H1 (cell line): ENCODE measurements at regions not wholly inside any gene's neighbourhood (a gene's known extent, or its start where the extent isn't known, plus 50 kb on each side); places are given as distances from the start of the nearest gene placed in this dataset.

ENCODE experiments used
- CTCF ChIA-PET: fragments of 300-600 bp; sonication (Branson Sonifier 250); formaldehyde crosslinking; loops from one replicate; lab custom pipeline; 2021; ENCODE audit not compliant: partially characterized antibody; lab: Charles Lee
- POLR2A ChIA-PET: fragments of 300-600 bp; sonication (Branson Sonifier 250); formaldehyde crosslinking; loops from one replicate; lab custom pipeline; 2021; ENCODE audit warnings: inconsistent platforms; ENCODE audit not compliant: partially characterized antibody; lab: Charles Lee
- DNase-seq, 2 experiments: peaks; one replicate each; pipeline versions ENCODE4 v3.0.0 to v3.0.0-alpha.2; 2010 to 2022; ENCODE audit warnings: low spot score in 2 of 2, low read depth in 1 of 2, mixed read lengths in 1 of 2
- FAIRE-seq: peaks from 2 replicates; lab custom pipeline; 2011; peaks lifted over from hg19 to GRCh38; lab: Jason Lieb, UNC
- H2AFZ ChIP-seq: 2 replicates; pipeline ENCODE4 v1.8.1; 2012; ENCODE audit warnings: low read length, inconsistent platforms
- H2AK5ac ChIP-seq: 2 replicates; pipeline ENCODE4 v1.6.1; 2013; ENCODE audit warnings: low read depth, low read length
- H2BK120ac ChIP-seq: replicated peaks from 2 replicates; pipeline ENCODE3; 2013; ENCODE audit warnings: low read depth, low read length, inconsistent platforms
- H2BK12ac ChIP-seq: 2 replicates; pipeline ENCODE4 v1.6.1; 2013; ENCODE audit warnings: low read depth, low read length
- H2BK15ac ChIP-seq: 2 replicates; pipeline ENCODE4 v1.6.1; 2013; ENCODE audit warnings: low read length
- H2BK20ac ChIP-seq: 2 replicates; pipeline ENCODE4 v1.6.1; 2013; ENCODE audit warnings: low read length
- H2BK5ac ChIP-seq: 2 replicates; pipeline ENCODE4 v1.6.1; 2013; ENCODE audit warnings: low read depth, low read length
- H3K14ac ChIP-seq: 2 replicates; pipeline ENCODE4 v1.6.1; 2013; ENCODE audit warnings: inconsistent platforms; ENCODE audit not compliant: insufficient read length
- H3K18ac ChIP-seq: 2 replicates; pipeline ENCODE4 v1.6.1; 2013; ENCODE audit warnings: low read length; ENCODE audit errors: extremely low read depth
- H3K23ac ChIP-seq: 2 replicates; pipeline ENCODE4 v1.6.1; 2013; ENCODE audit warnings: inconsistent platforms; ENCODE audit not compliant: insufficient read length
- H3K23me2 ChIP-seq: 2 replicates; pipeline ENCODE4 v1.6.1; 2013; ENCODE audit warnings: low read depth, low read length
- H3K27ac ChIP-seq: 2 replicates; pipeline ENCODE4 v1.6.1; 2011; ENCODE audit warnings: low read depth, low read length, inconsistent platforms
- H3K27me3 ChIP-seq, 4 experiments: replicated peaks in 1 of 4; 1 replicate in 1 of 4; 2 replicates in 3 of 4; pipeline versions ENCODE4 v1.6.1 to v1.8.1; 2011 to 2013; ENCODE audit warnings: low read length in 3 of 4, mild to moderate bottlenecking in 3 of 4, inconsistent platforms in 2 of 4, mixed read lengths in 2 of 4, moderate library complexity in 1 of 4; ENCODE audit not compliant: control insufficient read depth in 3 of 4, insufficient read depth in 3 of 4; ENCODE audit errors: extremely low read depth in 1 of 4
- H3K36me3 ChIP-seq, 4 experiments: 2 replicates each; pipeline versions ENCODE4 v1.6.1 to v1.8.1; 2011 to 2013; ENCODE audit warnings: mild to moderate bottlenecking in 4 of 4, low read length in 3 of 4, moderate library complexity in 2 of 4, control low read depth in 1 of 4, inconsistent platforms in 1 of 4; ENCODE audit not compliant: insufficient read depth in 4 of 4, control insufficient read depth in 2 of 4
- H3K4ac ChIP-seq: replicated peaks from 2 replicates; pipeline ENCODE3; 2013; ENCODE audit warnings: low read length, low read depth, mixed read lengths, inconsistent platforms; ENCODE audit not compliant: insufficient read length
- H3K4me1 ChIP-seq, 4 experiments: replicated peaks in 1 of 4; 1 replicate in 1 of 4; 2 replicates in 3 of 4; pipeline versions ENCODE4 v1.6.1 to v1.8.1; 2011 to 2013; ENCODE audit warnings: low read length in 3 of 4, inconsistent platforms in 2 of 4, mixed read lengths in 1 of 4; ENCODE audit not compliant: insufficient read depth in 4 of 4, control insufficient read depth in 3 of 4
- H3K4me2 ChIP-seq, 2 experiments: 2 replicates each; pipeline versions ENCODE4 v1.6.1 to v1.8.1; 2011 to 2013; ENCODE audit warnings: low read depth in 2 of 2, low read length in 2 of 2, control low read depth in 1 of 2, inconsistent platforms in 1 of 2, mild to moderate bottlenecking in 1 of 2; ENCODE audit not compliant: insufficient read depth in 1 of 2
- H3K4me3 ChIP-seq, 4 experiments: fragments of 200-600, 300-600 bp in 1 of 4; sonication (generic), shearing (Covaris generic), sonication (Bioruptor Twin) in 1 of 4; 2 replicates each; pipeline versions ENCODE4 v1.5.1 to v1.8.1; 2011 to 2016; ENCODE audit warnings: low read length in 4 of 4, low read depth in 3 of 4, control low read depth in 2 of 4, inconsistent platforms in 2 of 4, mild to moderate bottlenecking in 2 of 4, mixed read lengths in 1 of 4, moderate library complexity in 1 of 4; ENCODE audit not compliant: insufficient read depth in 2 of 4; ENCODE audit errors: extremely low read depth in 1 of 4
- H3K56ac ChIP-seq: replicated peaks from 2 replicates; pipeline ENCODE3; 2013; ENCODE audit warnings: low read depth, mild to moderate bottlenecking, mixed read lengths, low read length, inconsistent platforms; ENCODE audit not compliant: insufficient read length
- H3K79me1 ChIP-seq: 2 replicates; pipeline ENCODE4 v1.6.1; 2013; ENCODE audit warnings: low read depth, low read length, control low read depth
- H3K79me2 ChIP-seq, 2 experiments: 2 replicates each; pipeline versions ENCODE4 v1.6.1 to v1.8.1; 2012 to 2013; ENCODE audit warnings: low read length in 2 of 2, mild to moderate bottlenecking in 2 of 2, inconsistent platforms in 1 of 2; ENCODE audit not compliant: insufficient read depth in 2 of 2, control insufficient read depth in 1 of 2
- H3K9ac ChIP-seq, 4 experiments: replicated peaks in 1 of 4; 1 replicate in 1 of 4; 2 replicates in 3 of 4; pipeline versions ENCODE4 v1.6.1 to v1.8.1; 2011 to 2013; ENCODE audit warnings: low read depth in 3 of 4, low read length in 3 of 4, control low read depth in 2 of 4, mild to moderate bottlenecking in 2 of 4, moderate library complexity in 2 of 4, inconsistent platforms in 1 of 4; ENCODE audit errors: extremely low read depth in 1 of 4
- H3K9me3 ChIP-seq, 2 experiments: 2 replicates each; pipeline versions ENCODE4 v1.6.1 to v1.8.1; 2012 to 2013; ENCODE audit warnings: mild to moderate bottlenecking in 2 of 2, moderate library complexity in 2 of 2, control low read depth in 1 of 2, inconsistent platforms in 1 of 2, low read depth in 1 of 2, low read length in 1 of 2, mixed read lengths in 1 of 2; ENCODE audit not compliant: insufficient read depth in 2 of 2
- H4K20me1 ChIP-seq, 2 experiments: replicated peaks in 1 of 2; 2 replicates each; pipeline versions ENCODE3 to v1.8.1; 2011 to 2013; ENCODE audit warnings: inconsistent platforms in 2 of 2, low read length in 2 of 2, mild to moderate bottlenecking in 1 of 2; ENCODE audit not compliant: insufficient read depth in 2 of 2, control insufficient read depth in 1 of 2
- H4K5ac ChIP-seq: 2 replicates; pipeline ENCODE4 v1.6.1; 2013; ENCODE audit warnings: low read length, low read depth, mixed read lengths, inconsistent platforms; ENCODE audit not compliant: insufficient read length
- H4K8ac ChIP-seq: 2 replicates; pipeline ENCODE4 v1.8.0; 2013; ENCODE audit warnings: mild to moderate bottlenecking, moderate library complexity, low read length, inconsistent platforms; ENCODE audit not compliant: insufficient read depth; ENCODE audit errors: extremely low read depth
- H4K91ac ChIP-seq: replicated peaks from 2 replicates; pipeline ENCODE3; 2013; ENCODE audit warnings: low read length, mixed read lengths, inconsistent platforms; ENCODE audit not compliant: insufficient read length
- ATF3 ChIP-seq: IDR thresholded peaks from 2 replicates; pipeline ENCODE4 v1.6.1; 2011; ENCODE audit warnings: low read depth, mild to moderate bottlenecking, low read length; ENCODE audit not compliant: insufficient read depth
- CBX8 ChIP-seq: fragments of 300-800, 300-1000 bp; sonication (generic); IDR thresholded peaks from 2 replicates; pipeline ENCODE4 v1.7.1; 2016; ENCODE audit warnings: low read depth, low read length, borderline replicate concordance
- FOSL1 ChIP-seq: IDR thresholded peaks from 2 replicates; pipeline ENCODE4 v1.6.1; 2011; ENCODE audit warnings: mild to moderate bottlenecking, low read depth, low read length, moderate library complexity; ENCODE audit not compliant: insufficient read depth
- MAX ChIP-seq: IDR thresholded peaks from 2 replicates; pipeline ENCODE4 v1.6.1; 2012; ENCODE audit warnings: inconsistent platforms
- RXRA ChIP-seq: IDR thresholded peaks from 2 replicates; pipeline ENCODE4 v1.6.1; 2011; ENCODE audit warnings: low read depth, mild to moderate bottlenecking, low read length, moderate library complexity; ENCODE audit not compliant: insufficient read depth
- SIN3A ChIP-seq, 2 experiments: IDR thresholded peaks in 1 of 2; conservative IDR thresholded peaks in 1 of 2; 2 replicates each; pipeline ENCODE4 v1.6.1; 2011 to 2012; ENCODE audit warnings: low read length in 2 of 2, improper control_type of control experiment in 1 of 2, low read depth in 1 of 2, mild to moderate bottlenecking in 1 of 2
- SP1 ChIP-seq: IDR thresholded peaks from 2 replicates; pipeline ENCODE4 v1.6.1; 2011; ENCODE audit warnings: low read depth, low read length
- WGBS, 2 experiments: shearing (Covaris generic) in 1 of 2; methylation state at CpG; one replicate each; pipeline versions ENCODE4 v1.1.6 to v1.1.7; 2013 to 2015; ENCODE audit warnings: low lambda C conversion rate in 2 of 2, mixed read lengths in 2 of 2, inconsistent platforms in 1 of 2, low coverage in 1 of 2, missing lambda C conversion rate in 1 of 2; ENCODE audit not compliant: insufficient replicate concordance in 2 of 2, insufficient coverage in 1 of 2, insufficient read length in 1 of 2; ENCODE audit errors: extremely low coverage in 1 of 2, missing lambda C conversion rate in 1 of 2; 5-methylcytosine and 5-hydroxymethylcytosine counted together
- TF ChIP-seq, protein P1 (sequence below), 3 experiments: IDR thresholded peaks; 1 replicate in 2 of 3; 2 replicates in 1 of 3; pipeline versions ENCODE4 v1.5.1 to v1.6.1; 2011; ENCODE audit warnings: low read length in 3 of 3, mild to moderate bottlenecking in 3 of 3, inconsistent platforms in 2 of 3, low read depth in 1 of 3, moderate library complexity in 1 of 3; ENCODE audit not compliant: insufficient read depth in 1 of 3; ENCODE audit errors: control extremely low read depth in 1 of 3
- TF ChIP-seq, protein P2 (sequence below): IDR thresholded peaks from 2 replicates; pipeline ENCODE4 v1.6.1; 2011; ENCODE audit warnings: low read length, improper control_type of control experiment

DNA sequence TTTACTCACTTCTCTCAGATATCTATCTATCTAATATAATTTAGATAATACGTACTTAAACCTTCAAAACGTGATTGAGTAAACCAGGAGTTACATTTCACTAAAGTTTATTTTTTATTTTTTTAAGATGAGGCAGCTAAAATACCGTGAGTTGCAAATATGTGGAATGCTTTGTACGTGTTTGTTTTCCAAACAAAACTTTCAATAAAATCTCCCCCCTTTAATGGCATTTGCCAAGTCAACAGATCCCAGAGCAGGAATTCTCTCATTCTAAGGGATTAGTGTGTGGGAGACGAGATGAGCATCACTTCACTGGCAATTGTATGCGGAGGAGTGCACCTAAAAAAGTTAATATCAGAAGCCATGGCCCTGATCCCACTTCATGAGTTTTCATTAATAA is 53.7 kb upstream of the MAGI2 start:
- Histone ChIP-seq H3K36me3 (no peaks in the 10 kb centered on the region), H3K27me3 (no peaks in the 10 kb centered on the region), H3K56ac (no peak overlapping the region), H4K8ac (no peak overlapping the region), H2BK20ac (no peak overlapping the region), H3K9me3 (no peaks in the 10 kb centered on the region; a peak in 1 of 4 replicates), H2BK12ac (no peak overlapping the region), H2AFZ (no peak overlapping the region), H4K5ac (no peak overlapping the region), H2BK15ac (no peak overlapping the region), H3K79me1 (no peaks in the 10 kb centered on the region), H3K18ac (no peak overlapping the region), H3K4ac (no peak overlapping the region), H3K4me3 (no peak overlapping the region), H4K91ac (no peak overlapping the region), H2BK5ac (no peak overlapping the region), H3K4me2 (no peak overlapping the region), H2AK5ac (no peak overlapping the region), H3K4me1 (peaks cover 0 to 7% (median 5%) of the 10 kb centered on the region in 4 experiments; a peak in 3 of 7 replicates), H3K9ac (no peak overlapping the region), H3K23ac (no peak overlapping the region), H3K27ac (no peak overlapping the region), H3K79me2 (no peaks in the 10 kb centered on the region), H3K14ac (no peak overlapping the region), H2BK120ac (no peak overlapping the region), H4K20me1 (no peaks in the 10 kb centered on the region), H3K23me2 (no peaks in the 10 kb centered on the region)
- 77% methylated on average over 6 of the region's 6 CpGs; no CpG with 5 or more reads in 1 of the 2 experiments for WGBS, 2 experiments
- ChIA-PET POLR2A (no interaction called here), CTCF (interaction anchor here (1.6 kb wide), 1 partner anchor 23 kb away, joined by 4 read pairs; no protein-coding TSS in a partner anchor)
- FAIRE-seq (no peak), DNase-seq (no peak)
- TF ChIP-seq MAX, result no peak
- TF ChIP-seq CBX8, result no peak
- TF ChIP-seq, protein P1, sequence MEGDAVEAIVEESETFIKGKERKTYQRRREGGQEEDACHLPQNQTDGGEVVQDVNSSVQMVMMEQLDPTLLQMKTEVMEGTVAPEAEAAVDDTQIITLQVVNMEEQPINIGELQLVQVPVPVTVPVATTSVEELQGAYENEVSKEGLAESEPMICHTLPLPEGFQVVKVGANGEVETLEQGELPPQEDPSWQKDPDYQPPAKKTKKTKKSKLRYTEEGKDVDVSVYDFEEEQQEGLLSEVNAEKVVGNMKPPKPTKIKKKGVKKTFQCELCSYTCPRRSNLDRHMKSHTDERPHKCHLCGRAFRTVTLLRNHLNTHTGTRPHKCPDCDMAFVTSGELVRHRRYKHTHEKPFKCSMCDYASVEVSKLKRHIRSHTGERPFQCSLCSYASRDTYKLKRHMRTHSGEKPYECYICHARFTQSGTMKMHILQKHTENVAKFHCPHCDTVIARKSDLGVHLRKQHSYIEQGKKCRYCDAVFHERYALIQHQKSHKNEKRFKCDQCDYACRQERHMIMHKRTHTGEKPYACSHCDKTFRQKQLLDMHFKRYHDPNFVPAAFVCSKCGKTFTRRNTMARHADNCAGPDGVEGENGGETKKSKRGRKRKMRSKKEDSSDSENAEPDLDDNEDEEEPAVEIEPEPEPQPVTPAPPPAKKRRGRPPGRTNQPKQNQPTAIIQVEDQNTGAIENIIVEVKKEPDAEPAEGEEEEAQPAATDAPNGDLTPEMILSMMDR (IDR thresholded peaks at IDR 0.05; ENCODE audit: control extremely low read depth in 1 of 3, insufficient read depth in 1 of 3, low read depth in 1 of 3, low read length in 3 of 3), result no peak
- TF ChIP-seq RXRA, result no peak
- TF ChIP-seq SP1, result no peak
- no peak for TF ChIP-seq FOSL1
- TF ChIP-seq, protein P2, sequence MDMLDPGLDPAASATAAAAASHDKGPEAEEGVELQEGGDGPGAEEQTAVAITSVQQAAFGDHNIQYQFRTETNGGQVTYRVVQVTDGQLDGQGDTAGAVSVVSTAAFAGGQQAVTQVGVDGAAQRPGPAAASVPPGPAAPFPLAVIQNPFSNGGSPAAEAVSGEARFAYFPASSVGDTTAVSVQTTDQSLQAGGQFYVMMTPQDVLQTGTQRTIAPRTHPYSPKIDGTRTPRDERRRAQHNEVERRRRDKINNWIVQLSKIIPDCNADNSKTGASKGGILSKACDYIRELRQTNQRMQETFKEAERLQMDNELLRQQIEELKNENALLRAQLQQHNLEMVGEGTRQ, result no peak
- TF ChIP-seq SIN3A (conservative IDR thresholded peaks at IDR 0.05 in 1 of 2, IDR thresholded peaks at IDR 0.05 in 1 of 2; ENCODE audit: low read depth in 1 of 2, low read length in 2 of 2), result no peak
- no peak for TF ChIP-seq ATF3
